MM.1S (cell line): ENCODE measurements at regions not wholly inside any gene's neighbourhood (a gene's known extent, or its start where the extent isn't known, plus 50 kb on each side); places are given as distances from the start of the nearest gene placed in this dataset.

Experiments
- DNase-seq: peaks from one replicate; pipeline ENCODE4 v3.0.0-alpha.2; 2015
- H2AFZ ChIP-seq: fragments of 300-600 bp; sonication (generic); 2 replicates; pipeline ENCODE4 v1.6.0; 2016; ENCODE audit warnings: antibody characterized with exemption, low read length
- H3F3A ChIP-seq: fragments of 300-600 bp; sonication (generic); 2 replicates; pipeline ENCODE4 v1.6.1; 2016; ENCODE audit warnings: mild to moderate bottlenecking, antibody characterized with exemption, low read length, moderate library complexity, mixed read lengths; ENCODE audit not compliant: insufficient read depth
- H3K27ac ChIP-seq: fragments of 300-600 bp; sonication (generic); 2 replicates; pipeline ENCODE4 v1.5.1; 2016; ENCODE audit warnings: mild to moderate bottlenecking, low read length
- H3K27me3 ChIP-seq: fragments of 300-600 bp; sonication (generic); replicated peaks from 2 replicates; pipeline ENCODE4 v1.6.0; 2016; ENCODE audit warnings: low read length; ENCODE audit not compliant: insufficient read depth
- H3K36me3 ChIP-seq: fragments of 300-600 bp; sonication (generic); replicated peaks from 2 replicates; pipeline ENCODE4 v1.6.1; 2016; ENCODE audit warnings: mild to moderate bottlenecking, low read length, mixed read lengths; ENCODE audit not compliant: insufficient read depth
- H3K4me1 ChIP-seq: fragments of 300-600 bp; sonication (generic); 2 replicates; pipeline ENCODE4 v1.6.1; 2016; ENCODE audit warnings: low read length, mixed read lengths
- H3K4me2 ChIP-seq: fragments of 300-600 bp; sonication (generic); 2 replicates; pipeline ENCODE4 v1.6.0; 2016; ENCODE audit warnings: low read depth, low read length
- H3K4me3 ChIP-seq: fragments of 300-600 bp; sonication (generic); 2 replicates; pipeline ENCODE4 v1.5.1; 2016; ENCODE audit warnings: low read length, mixed read lengths
- H3K79me2 ChIP-seq: fragments of 300-600 bp; sonication (generic); 2 replicates; pipeline ENCODE4 v1.6.1; 2016; ENCODE audit warnings: mixed run types, low read length, mixed read lengths
- H3K9ac ChIP-seq: fragments of 300-600 bp; sonication (generic); 2 replicates; pipeline ENCODE4 v1.6.1; 2016; ENCODE audit warnings: low read length, mixed read lengths
- H3K9me2 ChIP-seq: fragments of 300-600 bp; sonication (generic); replicated peaks from 2 replicates; pipeline ENCODE4 v1.6.1; 2016; ENCODE audit warnings: mild to moderate bottlenecking, low read length, mixed read lengths; ENCODE audit not compliant: insufficient read depth
- H3K9me3 ChIP-seq: fragments of 300-600 bp; sonication (generic); replicated peaks from 2 replicates; pipeline ENCODE4 v1.6.1; 2016; ENCODE audit warnings: mild to moderate bottlenecking, low read length, mixed read lengths; ENCODE audit not compliant: insufficient read depth
- H4K20me1 ChIP-seq: fragments of 300-600 bp; sonication (generic); 2 replicates; pipeline ENCODE4 v1.6.1; 2016; ENCODE audit warnings: mild to moderate bottlenecking, low read length, moderate library complexity, mixed read lengths; ENCODE audit not compliant: insufficient read depth
- EZH2 ChIP-seq: fragments of 300-600 bp; sonication (generic); optimal IDR thresholded peaks from 2 replicates; pipeline ENCODE3; 2017; ENCODE audit warnings: low read depth, mild to moderate bottlenecking, antibody characterized with exemption, low read length, mixed read lengths
- EZH2phosphoT487 ChIP-seq: fragments of 300-600 bp; sonication (generic); IDR thresholded peaks from 2 replicates; pipeline ENCODE4 v1.6.1; 2018; ENCODE audit warnings: antibody characterized with exemption, low read length
- TF ChIP-seq, protein P1 (sequence below): fragments of 300-600 bp; sonication (generic); IDR thresholded peaks from 2 replicates; pipeline ENCODE4 v1.5.1; 2016; ENCODE audit warnings: antibody characterized with exemption, low read length, mixed read lengths

- Histone ChIP-seq H3K79me2 (no peaks in the 10 kb centered on the region), H3K9me2 (no peaks in the 10 kb centered on the region), H3K4me3 (no peak overlapping the region), H3F3A (no peaks in the 10 kb centered on the region), H3K9me3 (no peaks in the 10 kb centered on the region), H2AFZ (no peak overlapping the region), H3K27ac (no peak overlapping the region), H3K27me3 (no peaks in the 10 kb centered on the region), H3K9ac (no peak overlapping the region), H3K4me2 (no peak overlapping the region), H3K4me1 (no peaks in the 10 kb centered on the region), H4K20me1 (no peaks in the 10 kb centered on the region), H3K36me3 (no peaks in the 10 kb centered on the region)
- TF ChIP-seq EZH2, result no peak
- DNase-seq, result no peak
Observed at GRCh38 chr9:26392639-26393038, 500.0 kb downstream of the CAAP1 start.

DNA sequence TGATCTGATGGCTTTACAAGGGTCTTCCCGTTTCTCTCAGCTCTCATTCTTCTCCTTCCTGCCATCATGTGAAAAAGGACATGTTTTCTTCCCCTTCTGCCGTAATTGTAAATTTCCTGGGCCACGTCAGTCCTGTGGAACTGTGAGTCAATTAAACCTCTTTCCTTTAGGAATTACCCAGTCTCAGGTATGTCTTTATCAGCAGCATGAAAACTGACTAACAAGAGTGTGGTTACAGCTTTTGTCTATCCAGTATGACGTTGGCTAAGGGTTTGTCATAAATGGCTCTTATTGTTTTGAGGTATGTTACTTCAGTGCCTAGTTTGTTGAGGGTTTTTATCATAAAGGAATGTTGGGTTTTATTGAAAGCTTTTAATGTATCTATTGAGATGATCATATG is 501.6 kb downstream of the CAAP1 start:
- Histone ChIP-seq H3K4me1 (no peaks in the 10 kb centered on the region), H3F3A (no peaks in the 10 kb centered on the region), H3K4me2 (no peak overlapping the region), H3K9ac (no peak overlapping the region), H3K36me3 (no peaks in the 10 kb centered on the region), H3K9me3 (no peaks in the 10 kb centered on the region), H3K27ac (no peak overlapping the region), H3K79me2 (no peaks in the 10 kb centered on the region), H3K4me3 (no peak overlapping the region), H3K9me2 (no peaks in the 10 kb centered on the region), H3K27me3 (no peaks in the 10 kb centered on the region), H4K20me1 (no peaks in the 10 kb centered on the region), H2AFZ (no peak overlapping the region)
- TF ChIP-seq, protein P1, sequence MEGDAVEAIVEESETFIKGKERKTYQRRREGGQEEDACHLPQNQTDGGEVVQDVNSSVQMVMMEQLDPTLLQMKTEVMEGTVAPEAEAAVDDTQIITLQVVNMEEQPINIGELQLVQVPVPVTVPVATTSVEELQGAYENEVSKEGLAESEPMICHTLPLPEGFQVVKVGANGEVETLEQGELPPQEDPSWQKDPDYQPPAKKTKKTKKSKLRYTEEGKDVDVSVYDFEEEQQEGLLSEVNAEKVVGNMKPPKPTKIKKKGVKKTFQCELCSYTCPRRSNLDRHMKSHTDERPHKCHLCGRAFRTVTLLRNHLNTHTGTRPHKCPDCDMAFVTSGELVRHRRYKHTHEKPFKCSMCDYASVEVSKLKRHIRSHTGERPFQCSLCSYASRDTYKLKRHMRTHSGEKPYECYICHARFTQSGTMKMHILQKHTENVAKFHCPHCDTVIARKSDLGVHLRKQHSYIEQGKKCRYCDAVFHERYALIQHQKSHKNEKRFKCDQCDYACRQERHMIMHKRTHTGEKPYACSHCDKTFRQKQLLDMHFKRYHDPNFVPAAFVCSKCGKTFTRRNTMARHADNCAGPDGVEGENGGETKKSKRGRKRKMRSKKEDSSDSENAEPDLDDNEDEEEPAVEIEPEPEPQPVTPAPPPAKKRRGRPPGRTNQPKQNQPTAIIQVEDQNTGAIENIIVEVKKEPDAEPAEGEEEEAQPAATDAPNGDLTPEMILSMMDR, result no peak
- no peak for TF ChIP-seq EZH2
- no peak for TF ChIP-seq EZH2phosphoT487
- DNase-seq, result no peak

GRCh38 chr9:26375448-26375847 is 517.2 kb downstream of the CAAP1 start:
- Histone ChIP-seq H3K36me3 (no peaks in the 10 kb centered on the region), H3K79me2 (no peaks in the 10 kb centered on the region), H3K4me3 (no peak overlapping the region), H3K4me1 (no peaks in the 10 kb centered on the region), H3K9me2 (no peaks in the 10 kb centered on the region), H3K9ac (no peak overlapping the region), H2AFZ (no peak overlapping the region), H3K27ac (no peak overlapping the region), H3K4me2 (no peak overlapping the region), H3F3A (no peaks in the 10 kb centered on the region), H4K20me1 (no peaks in the 10 kb centered on the region), H3K27me3 (no peaks in the 10 kb centered on the region), H3K9me3 (no peaks in the 10 kb centered on the region)
- no peak for DNase-seq
- TF ChIP-seq EZH2phosphoT487 (no peak), EZH2 (no peak)
- TF ChIP-seq, protein P1, result no peak

DNA sequence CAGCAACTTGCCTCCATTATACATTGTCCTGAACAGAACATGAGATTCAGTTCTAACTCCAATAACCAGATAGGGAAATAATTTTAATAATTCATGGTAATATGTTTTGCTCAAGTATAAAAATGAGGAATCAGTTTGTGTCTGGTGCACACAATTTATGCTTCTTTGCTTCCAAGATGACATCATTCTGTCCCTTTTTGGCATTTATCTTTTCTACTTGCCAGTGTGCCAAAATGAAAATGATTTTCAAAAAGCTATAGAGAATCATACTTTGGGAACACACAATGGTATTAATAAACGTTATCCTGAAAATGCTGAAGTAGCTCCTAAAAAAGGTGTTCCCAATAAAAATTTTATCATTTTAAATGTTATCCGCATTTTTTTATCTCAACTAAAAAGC is 519.0 kb downstream of the CAAP1 start:
- H3K27ac ChIP-seq, result no peak overlapping the region
- H3F3A ChIP-seq, result no peaks in the 10 kb centered on the region
- TF ChIP-seq EZH2, result no peak
- TF ChIP-seq EZH2phosphoT487, result no peak
- TF ChIP-seq, protein P1, result no peak
- H2AFZ ChIP-seq, result no peak overlapping the region
- H3K9me2 ChIP-seq, result no peaks in the 10 kb centered on the region
- 0 out of 2 replicates have a peak, but pooled peaks cover 3% of the 10 kb centered on the region for H3K4me1 ChIP-seq
- H3K36me3 ChIP-seq, result no peaks in the 10 kb centered on the region
- no peak overlapping the region for H3K4me3 ChIP-seq
- H3K79me2 ChIP-seq, result no peaks in the 10 kb centered on the region
- no peak for DNase-seq
- no peaks in the 10 kb centered on the region for H3K9me3 ChIP-seq
- H3K27me3 ChIP-seq, result no peaks in the 10 kb centered on the region
- H3K9ac ChIP-seq, result no peak overlapping the region
- no peaks in the 10 kb centered on the region for H4K20me1 ChIP-seq
- no peak overlapping the region for H3K4me2 ChIP-seq
